ENCODE measurements at regions not wholly inside any gene's neighbourhood (a gene's known extent, or its start where the extent isn't known, plus 50 kb on each side); places are given as distances from the start of the nearest gene placed in this dataset.
"Not testable (repeated sequence)": the region's sequence is repeated elsewhere in the genome, so short reads cannot be mapped to it uniquely, and the experiment has no call there.

DNA sequence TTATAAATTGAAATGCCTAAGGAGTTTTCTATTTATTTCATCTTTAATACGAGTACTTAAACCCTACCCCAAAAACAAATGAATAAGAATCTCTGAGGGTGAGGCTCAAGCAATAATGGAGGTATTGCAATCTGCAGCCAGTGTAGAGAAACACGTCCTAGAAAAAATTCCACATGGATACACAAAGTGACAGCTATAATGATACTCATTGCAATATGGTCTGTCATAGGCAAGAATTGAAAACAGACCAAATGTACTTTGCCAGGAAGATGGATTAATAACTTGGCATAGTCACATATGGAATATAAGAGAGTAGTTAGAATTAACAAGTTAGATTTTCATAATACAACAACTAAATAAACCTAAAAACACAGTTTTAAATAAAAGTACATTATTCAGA, 440.1 kb upstream of the STEAP1 start:
- 21 to 26% methylated on average over 2 of the region's 2 CpGs for WGBS, 2 experiments (ENCODE audit: low coverage in 1 of 2, low lambda C conversion rate in 2 of 2, missing lambda C conversion rate in 2 of 2)
- in situ Hi-C loops (cut with MboI), result no loop called here
- no peaks in the 10 kb centered on the region for H3K9me2 ChIP-seq (ENCODE audit: insufficient read depth)
- no peaks in the 10 kb centered on the region for H3K79me2 ChIP-seq (ENCODE audit: insufficient read depth)
- no peaks in the 10 kb centered on the region for H3K9me3 ChIP-seq (ENCODE audit: low read depth)
- no peaks in the 10 kb centered on the region for H3K27me3 ChIP-seq (replicated peaks; ENCODE audit: insufficient read depth)
- H3K4me2 ChIP-seq (ENCODE audit: unreplicated experiment), result no peak overlapping the region
- H3K9ac ChIP-seq, result no peak overlapping the region
- TF ChIP-seq EZH2 (IDR thresholded peaks at IDR 0.05; ENCODE audit: insufficient read depth, poor library complexity, severe bottlenecking) (no peak), EZH2phosphoT487 (IDR thresholded peaks at IDR 0.05; ENCODE audit: insufficient read depth, low read depth) (no peak)
- H3F3A ChIP-seq (ENCODE audit: insufficient read depth), result no peaks in the 10 kb centered on the region
- H3K4me1 ChIP-seq (ENCODE audit: insufficient read depth), result no peaks in the 10 kb centered on the region
- H3K4me3 ChIP-seq, result no peak overlapping the region
- H3K27ac ChIP-seq, result no peak overlapping the region
- no peaks in the 10 kb centered on the region for H3K36me3 ChIP-seq (ENCODE audit: low read depth)
- no peak for DNase-seq
- no peak overlapping the region for H2AFZ ChIP-seq
- H4K20me1 ChIP-seq (ENCODE audit: insufficient read depth), result no peaks in the 10 kb centered on the region

DNA sequence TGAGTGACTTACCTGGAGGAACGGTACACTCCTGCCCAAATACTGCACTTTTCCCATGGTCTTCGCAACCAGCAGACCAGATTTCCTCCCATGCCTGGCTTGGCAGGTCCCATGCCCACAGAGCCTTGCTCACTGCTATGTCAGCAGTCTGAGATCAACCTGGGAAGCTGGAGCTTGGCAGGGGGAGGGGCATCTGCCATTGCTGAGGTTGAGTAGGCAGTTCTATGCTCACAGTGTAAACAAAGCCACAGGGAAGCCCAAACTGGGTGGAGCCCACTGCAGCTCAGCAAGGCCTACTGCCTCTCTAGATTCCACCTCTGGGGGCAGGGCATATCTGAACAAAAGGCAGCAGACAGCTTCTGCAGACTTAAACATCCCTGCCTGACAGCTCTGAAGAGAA, 435.3 kb upstream of the STEAP1 start:
- WGBS, 2 experiments (ENCODE audit: low coverage in 1 of 2, low lambda C conversion rate in 2 of 2, missing lambda C conversion rate in 2 of 2), result 70 to 71% methylated on average over 2 of the region's 2 CpGs

GRCh38 chr7:89728481-89728880, 425.8 kb upstream of the STEAP1 start:
- in situ Hi-C loops (cut with MboI), result no loop called here
- no peak for DNase-seq

More for the DNA sequence above, 435.3 kb upstream of the STEAP1 start:
- H3K4me1 ChIP-seq (ENCODE audit: insufficient read depth); H3K4me2 ChIP-seq (ENCODE audit: unreplicated experiment); H4K20me1 ChIP-seq (ENCODE audit: insufficient read depth); DNase-seq; H2AFZ ChIP-seq; H3F3A ChIP-seq (ENCODE audit: insufficient read depth); H3K36me3 ChIP-seq (ENCODE audit: low read depth); H3K9ac ChIP-seq; H3K4me3 ChIP-seq; H3K9me2 ChIP-seq (ENCODE audit: insufficient read depth); in situ Hi-C loops (cut with MboI); H3K79me2 ChIP-seq (ENCODE audit: insufficient read depth); H3K9me3 ChIP-seq (ENCODE audit: low read depth); H3K27ac ChIP-seq; H3K27me3 ChIP-seq (replicated peaks; ENCODE audit: insufficient read depth): not testable (repeated sequence)

DNA sequence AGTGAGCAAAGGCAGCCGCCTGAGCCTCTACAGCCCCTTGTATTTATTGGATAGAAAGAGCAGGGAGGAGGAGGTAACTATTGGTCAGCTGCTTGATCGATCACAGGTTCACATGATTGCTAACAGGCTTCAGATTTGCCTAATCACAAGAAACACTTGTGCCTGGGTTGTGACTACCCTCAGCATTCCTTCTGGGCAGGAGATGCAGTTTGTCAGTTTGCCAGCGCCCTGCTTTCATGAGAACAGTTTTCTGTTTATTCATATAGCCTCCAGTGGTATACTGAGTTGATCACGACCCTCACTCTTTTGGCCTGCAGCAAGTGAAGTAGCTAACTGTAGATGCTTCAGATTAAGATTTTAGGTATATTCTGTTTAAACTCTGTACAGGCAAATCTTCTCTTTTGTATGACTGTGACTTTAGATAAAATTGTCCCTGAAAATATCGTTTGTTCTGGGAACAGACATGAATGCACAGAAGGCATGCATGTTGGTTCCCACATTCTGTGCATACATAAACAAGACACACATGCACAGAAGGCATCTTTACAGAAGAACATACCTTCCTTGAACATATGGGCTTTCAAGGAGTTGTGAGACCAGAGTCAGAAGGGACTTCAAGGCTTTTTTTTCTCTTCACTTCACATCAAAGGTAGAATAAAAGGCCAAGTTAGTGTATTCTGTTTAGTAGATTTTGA, 422.4 kb upstream of the STEAP1 start:
- H3K9ac ChIP-seq, result no peak overlapping the region
- no peaks in the 10 kb centered on the region for H4K20me1 ChIP-seq (ENCODE audit: insufficient read depth)
- no peaks in the 10 kb centered on the region for H3K36me3 ChIP-seq (ENCODE audit: low read depth)
- TF ChIP-seq EZH2phosphoT487 (IDR thresholded peaks at IDR 0.05; ENCODE audit: insufficient read depth, low read depth), result no peak
- H3K79me2 ChIP-seq (ENCODE audit: insufficient read depth), result no peaks in the 10 kb centered on the region
- no peaks in the 10 kb centered on the region for H3K9me3 ChIP-seq (ENCODE audit: low read depth)
- in situ Hi-C loops (cut with MboI), result no loop called here
- WGBS, 2 experiments (ENCODE audit: low coverage in 1 of 2, low lambda C conversion rate in 2 of 2, missing lambda C conversion rate in 2 of 2), result 5 to 12% methylated on average over 5 of the region's 5 CpGs
- H3K4me3 ChIP-seq, result no peak overlapping the region
- DNase-seq, result no peak
- no peaks in the 10 kb centered on the region for H3K9me2 ChIP-seq (ENCODE audit: insufficient read depth)
- H3K4me1 ChIP-seq (ENCODE audit: insufficient read depth), result no peaks in the 10 kb centered on the region
- no peaks in the 10 kb centered on the region for H3K27me3 ChIP-seq (replicated peaks; ENCODE audit: insufficient read depth)
- no peak overlapping the region for H2AFZ ChIP-seq
- no peak overlapping the region for H3K27ac ChIP-seq
- H3K4me2 ChIP-seq (ENCODE audit: unreplicated experiment), result no peak overlapping the region
- H3F3A ChIP-seq (ENCODE audit: insufficient read depth), result no peaks in the 10 kb centered on the region

More at GRCh38 chr7:89728481-89728880, 425.8 kb upstream of the STEAP1 start:
- no peaks in the 10 kb centered on the region for H3K36me3 ChIP-seq (ENCODE audit: low read depth)
- no peaks in the 10 kb centered on the region for H3K27me3 ChIP-seq (replicated peaks; ENCODE audit: insufficient read depth)
- no peaks in the 10 kb centered on the region for H3K79me2 ChIP-seq (ENCODE audit: insufficient read depth)
- no peaks in the 10 kb centered on the region for H3F3A ChIP-seq (ENCODE audit: insufficient read depth)
- 46 to 49% methylated on average over 5 of the region's 5 CpGs for WGBS, 2 experiments (ENCODE audit: low coverage in 1 of 2, low lambda C conversion rate in 2 of 2, missing lambda C conversion rate in 2 of 2)
- H3K9me2 ChIP-seq (ENCODE audit: insufficient read depth), result no peaks in the 10 kb centered on the region
- no peak for TF ChIP-seq EZH2phosphoT487 (IDR thresholded peaks at IDR 0.05; ENCODE audit: insufficient read depth, low read depth)
- no peak for TF ChIP-seq EZH2 (IDR thresholded peaks at IDR 0.05; ENCODE audit: insufficient read depth, poor library complexity, severe bottlenecking)
- no peak overlapping the region for H2AFZ ChIP-seq
- H3K9ac ChIP-seq, result no peak overlapping the region
- no peaks in the 10 kb centered on the region for H3K4me1 ChIP-seq (ENCODE audit: insufficient read depth)
- no peaks in the 10 kb centered on the region for H4K20me1 ChIP-seq (ENCODE audit: insufficient read depth)
- H3K9me3 ChIP-seq (ENCODE audit: low read depth), result no peaks in the 10 kb centered on the region
- H3K4me2 ChIP-seq (ENCODE audit: unreplicated experiment), result no peak overlapping the region
- H3K4me3 ChIP-seq, result no peak overlapping the region
- H3K27ac ChIP-seq, result no peak overlapping the region

- Histone ChIP-seq H3K4me2 (ENCODE audit: unreplicated experiment) (no peak overlapping the region), H3K4me3 (no peak overlapping the region), H3K9me2 (ENCODE audit: insufficient read depth) (no peaks in the 10 kb centered on the region), H3K79me2 (ENCODE audit: insufficient read depth) (no peaks in the 10 kb centered on the region), H3K36me3 (ENCODE audit: low read depth) (no peaks in the 10 kb centered on the region), H4K20me1 (ENCODE audit: insufficient read depth) (no peaks in the 10 kb centered on the region), H3K4me1 (ENCODE audit: insufficient read depth) (no peaks in the 10 kb centered on the region), H3K27ac (no peak overlapping the region), H3K9me3 (ENCODE audit: low read depth) (no peaks in the 10 kb centered on the region), H3F3A (ENCODE audit: insufficient read depth) (no peaks in the 10 kb centered on the region), H3K27me3 (replicated peaks; ENCODE audit: insufficient read depth) (no peaks in the 10 kb centered on the region), H2AFZ (no peak overlapping the region), H3K9ac (no peak overlapping the region)
- DNase-seq, result no peak
- WGBS, 2 experiments (ENCODE audit: low coverage in 1 of 2, low lambda C conversion rate in 2 of 2, missing lambda C conversion rate in 2 of 2), result 23 to 33% methylated on average over 2 of the region's 2 CpGs
- in situ Hi-C loops (cut with MboI), result no loop called here
- TF ChIP-seq EZH2phosphoT487 (IDR thresholded peaks at IDR 0.05; ENCODE audit: insufficient read depth, low read depth), result no peak
Observed at GRCh38 chr7:89738549-89738948, 415.7 kb upstream of the STEAP1 start.

Measured in GM23248 (cell line).